SK-N-SH (cell line): ENCODE measurements at regions not wholly inside any gene's neighbourhood (a gene's known extent, or its start where the extent isn't known, plus 50 kb on each side); places are given as distances from the start of the nearest gene placed in this dataset.

Experiments
- CTCF ChIA-PET: fragments of 300-600, 350-600 bp; formaldehyde crosslinking; extraction: SDS; loops from one replicate; lab custom pipeline; 2021; lab: Yijun Ruan, JAX
- POLR2A ChIA-PET: fragments of 350-600 bp; sonication (Branson Sonifier 250); formaldehyde crosslinking; extraction: SDS; loops from one replicate; lab custom pipeline; 2020; ENCODE audit warnings: antibody characterized with exemption, inconsistent platforms; lab: Yijun Ruan, JAX
- DNase-seq: peaks from one replicate; pipeline ENCODE4 v3.0.0; 2012
- H2AFZ ChIP-seq: fragments of 200-600 bp; sonication (generic); 2 replicates; pipeline ENCODE4 v1.8.1; 2016; ENCODE audit warnings: antibody characterized with exemption, mild to moderate bottlenecking, low read depth
- H3F3A ChIP-seq: fragments of 200-600 bp; sonication (generic); replicated peaks from 2 replicates; pipeline ENCODE3; 2016; ENCODE audit warnings: antibody characterized with exemption, mild to moderate bottlenecking; ENCODE audit not compliant: insufficient read depth
- H3K27ac ChIP-seq, 2 experiments: fragments of 200-500 bp in 1 of 2; fragments of 200-600 bp in 1 of 2; sonication (Bioruptor generic) in 1 of 2; sonication (generic), shearing (Covaris generic) in 1 of 2; 2 replicates each; pipeline versions ENCODE4 v1.5.1 to v1.6.1; 2014 to 2016; ENCODE audit warnings: low read depth in 2 of 2, inconsistent platforms in 1 of 2, low read length in 1 of 2, mild to moderate bottlenecking in 1 of 2, mixed read lengths in 1 of 2
- H3K27me3 ChIP-seq: fragments of 200-600 bp; sonication (generic), shearing (Covaris generic); 2 replicates; pipeline ENCODE4 v1.6.1; 2016; ENCODE audit warnings: mixed run types; ENCODE audit not compliant: insufficient read depth
- H3K36me3 ChIP-seq, 2 experiments: fragments of 200-500 bp in 1 of 2; fragments of 200-600 bp in 1 of 2; sonication (Bioruptor generic) in 1 of 2; sonication (generic) in 1 of 2; replicated peaks in 1 of 2; 2 replicates each; pipeline versions ENCODE3 to v1.5.1; 2014 to 2016; ENCODE audit warnings: low read length in 1 of 2, mild to moderate bottlenecking in 1 of 2; ENCODE audit not compliant: insufficient read depth in 2 of 2, control insufficient read depth in 1 of 2
- H3K4me1 ChIP-seq, 2 experiments: fragments of 200-500 bp in 1 of 2; fragments of 200-600 bp in 1 of 2; sonication (Bioruptor generic) in 1 of 2; sonication (generic), shearing (Covaris generic) in 1 of 2; 2 replicates each; pipeline versions ENCODE4 v1.5.1 to v1.6.1; 2014 to 2016; ENCODE audit warnings: low read depth in 1 of 2, low read length in 1 of 2, mixed run types in 1 of 2; ENCODE audit not compliant: insufficient read depth in 2 of 2, control insufficient read depth in 1 of 2
- H3K4me2 ChIP-seq: fragments of 200-600 bp; sonication (generic), shearing (Covaris generic); 2 replicates; pipeline ENCODE4 v1.6.1; 2017; ENCODE audit warnings: mixed run types
- H3K4me3 ChIP-seq, 2 experiments: fragments of 200-500 bp in 1 of 2; fragments of 200-600 bp in 1 of 2; sonication (Bioruptor generic) in 1 of 2; sonication (generic), shearing (Covaris generic) in 1 of 2; 2 replicates each; pipeline versions ENCODE4 v1.5.1 to v1.8.1; 2014 to 2016; ENCODE audit warnings: low read depth in 2 of 2, inconsistent platforms in 1 of 2, low read length in 1 of 2, mild to moderate bottlenecking in 1 of 2, mixed read lengths in 1 of 2, moderate library complexity in 1 of 2
- H3K79me2 ChIP-seq: fragments of 200-600 bp; sonication (generic); 2 replicates; pipeline ENCODE4 v1.8.1; 2017; ENCODE audit warnings: mild to moderate bottlenecking; ENCODE audit not compliant: insufficient read depth
- H3K9ac ChIP-seq: fragments of 200-600 bp; sonication (generic); 2 replicates; pipeline ENCODE4 v1.6.1; 2017; ENCODE audit warnings: mixed run types
- H3K9me2 ChIP-seq: fragments of 200-600 bp; sonication (generic); 2 replicates; pipeline ENCODE4 v1.6.1; 2017; ENCODE audit warnings: mixed run types
- H3K9me3 ChIP-seq: fragments of 200-600 bp; sonication (generic); 2 replicates; pipeline ENCODE4 v1.6.1; 2017; ENCODE audit warnings: mixed run types, mild to moderate bottlenecking, moderate library complexity
- H4K20me1 ChIP-seq: fragments of 200-600 bp; sonication (generic); 2 replicates; pipeline ENCODE4 v1.6.1; 2017; ENCODE audit warnings: mild to moderate bottlenecking, mixed run types; ENCODE audit not compliant: insufficient read depth
- ELF1 ChIP-seq: IDR thresholded peaks from 2 replicates; pipeline ENCODE4 v1.4.0; 2012
- EZH2phosphoT487 ChIP-seq: fragments of 200-600 bp; sonication (generic); IDR thresholded peaks from 2 replicates; pipeline ENCODE4 v1.6.1; 2017; ENCODE audit warnings: low read depth, mixed run types, mild to moderate bottlenecking, antibody characterized with exemption, moderate library complexity, borderline replicate concordance
- FOXJ3 ChIP-seq: sonication (generic); formaldehyde crosslinking; IDR thresholded peaks from 2 replicates; pipeline ENCODE4 v1.5.1; 2020; ENCODE audit warnings: mild to moderate bottlenecking, missing genetic modification reagents
- FOXM1 ChIP-seq: IDR thresholded peaks from 2 replicates; pipeline ENCODE4 v1.4.0; 2012; ENCODE audit warnings: low read depth, mild to moderate bottlenecking
- GABPA ChIP-seq: IDR thresholded peaks from 2 replicates; pipeline ENCODE4 v1.4.0; 2012; ENCODE audit warnings: low read depth, mild to moderate bottlenecking
- JUND ChIP-seq: IDR thresholded peaks from 2 replicates; pipeline ENCODE4 v1.4.0; 2012
- MEF2A ChIP-seq: IDR thresholded peaks from 2 replicates; pipeline ENCODE4 v1.4.0; 2012; ENCODE audit warnings: low read depth, borderline replicate concordance
- MXI1 ChIP-seq: IDR thresholded peaks from 2 replicates; pipeline ENCODE4 v1.6.1; 2012; ENCODE audit warnings: mild to moderate bottlenecking, low read depth, low read length, improper control_type of control experiment
- NFIC ChIP-seq: IDR thresholded peaks from 2 replicates; pipeline ENCODE4 v1.4.0; 2012; ENCODE audit warnings: borderline replicate concordance
- PBX3 ChIP-seq: IDR thresholded peaks from 2 replicates; pipeline ENCODE4; 2012
- POLR2AphosphoS5 ChIP-seq: IDR thresholded peaks from 2 replicates; pipeline ENCODE4 v1.6.1; 2012; ENCODE audit warnings: low read depth, low read length
- RCOR1 ChIP-seq: fragments of 150-350 bp; IDR thresholded peaks from 2 replicates; pipeline ENCODE4 v1.6.1; 2017; ENCODE audit warnings: antibody characterized with exemption, low read length
- RFX5 ChIP-seq: IDR thresholded peaks from 2 replicates; pipeline ENCODE4 v1.6.1; 2012; ENCODE audit warnings: mild to moderate bottlenecking, improper control_type of control experiment, low read length
- RXRA ChIP-seq: IDR thresholded peaks from 2 replicates; pipeline ENCODE4 v1.4.0; 2012; ENCODE audit warnings: low read depth, mild to moderate bottlenecking, borderline replicate concordance
- SMC3 ChIP-seq: IDR thresholded peaks from 2 replicates; pipeline ENCODE4 v1.6.1; 2012; ENCODE audit warnings: low read depth, low read length, improper control_type of control experiment
- TAF1 ChIP-seq: IDR thresholded peaks from 2 replicates; pipeline ENCODE4 v1.6.1; 2012; ENCODE audit warnings: low read depth, mild to moderate bottlenecking, low read length, moderate library complexity, borderline replicate concordance
- YY1 ChIP-seq: IDR thresholded peaks from 2 replicates; pipeline ENCODE4 v1.4.0; 2012; ENCODE audit warnings: low read depth, mild to moderate bottlenecking
- ZBTB33 ChIP-seq: IDR thresholded peaks from 2 replicates; pipeline ENCODE4 v1.4.0; 2012; ENCODE audit warnings: low read depth, borderline replicate concordance
- WGBS: methylation state at CpG from one replicate; pipeline ENCODE4 v1.1.6; 2017; ENCODE audit warnings: low lambda C conversion rate; 5-methylcytosine and 5-hydroxymethylcytosine counted together
- TF ChIP-seq, protein P1 (sequence below): fragments of 150-350 bp; IDR thresholded peaks from 2 replicates; pipeline ENCODE4 v1.6.1; 2016; ENCODE audit warnings: mild to moderate bottlenecking, low read depth, low read length
- TF ChIP-seq, protein P2 (sequence below): fragments of 150-350 bp; IDR thresholded peaks from 2 replicates; pipeline ENCODE4 v1.6.1; 2017; ENCODE audit warnings: antibody characterized with exemption, low read length, low read depth, borderline replicate concordance
- TF ChIP-seq, protein P3 (sequence below): IDR thresholded peaks from 2 replicates; pipeline ENCODE4 v1.4.0; 2012; ENCODE audit warnings: low read depth
- TF ChIP-seq, protein P4 (sequence below): IDR thresholded peaks from 2 replicates; pipeline ENCODE4 v1.6.1; 2012; ENCODE audit warnings: mild to moderate bottlenecking, low read depth, low read length, moderate library complexity

- POLR2A ChIA-PET = no interaction called here
- 24% methylated on average over 1 of the region's 1 CpG for WGBS
- H3K4me2 ChIP-seq = no peak overlapping the region
Observed at GRCh38 chr6:84920021-84920420, 155.6 kb upstream of the TBX18 start.

GRCh38 chr6:84916704-84917103 is 152.3 kb upstream of the TBX18 start:
- Histone ChIP-seq H3F3A (no peaks in the 10 kb centered on the region), H3K4me1 (no peaks in the 10 kb centered on the region), H3K9me2 (no peaks in the 10 kb centered on the region), H3K4me2 (no peak overlapping the region), H3K27me3 (no peaks in the 10 kb centered on the region), H2AFZ (no peak overlapping the region), H3K79me2 (no peaks in the 10 kb centered on the region), H4K20me1 (no peaks in the 10 kb centered on the region), H3K9me3 (no peaks in the 10 kb centered on the region), H3K27ac (no peak overlapping the region), H3K9ac (no peak overlapping the region), H3K4me3 (no peak overlapping the region), H3K36me3 (no peaks in the 10 kb centered on the region)
- TF ChIP-seq TAF1 (no peak), PBX3 (no peak), RXRA (no peak), JUND (no peak), POLR2AphosphoS5 (no peak), MXI1 (no peak), NFIC (no peak), ZBTB33 (no peak), RFX5 (no peak), EZH2phosphoT487 (no peak)
- TF ChIP-seq, protein P1, sequence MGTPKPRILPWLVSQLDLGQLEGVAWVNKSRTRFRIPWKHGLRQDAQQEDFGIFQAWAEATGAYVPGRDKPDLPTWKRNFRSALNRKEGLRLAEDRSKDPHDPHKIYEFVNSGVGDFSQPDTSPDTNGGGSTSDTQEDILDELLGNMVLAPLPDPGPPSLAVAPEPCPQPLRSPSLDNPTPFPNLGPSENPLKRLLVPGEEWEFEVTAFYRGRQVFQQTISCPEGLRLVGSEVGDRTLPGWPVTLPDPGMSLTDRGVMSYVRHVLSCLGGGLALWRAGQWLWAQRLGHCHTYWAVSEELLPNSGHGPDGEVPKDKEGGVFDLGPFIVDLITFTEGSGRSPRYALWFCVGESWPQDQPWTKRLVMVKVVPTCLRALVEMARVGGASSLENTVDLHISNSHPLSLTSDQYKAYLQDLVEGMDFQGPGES = no peak
- TF ChIP-seq, protein P2, sequence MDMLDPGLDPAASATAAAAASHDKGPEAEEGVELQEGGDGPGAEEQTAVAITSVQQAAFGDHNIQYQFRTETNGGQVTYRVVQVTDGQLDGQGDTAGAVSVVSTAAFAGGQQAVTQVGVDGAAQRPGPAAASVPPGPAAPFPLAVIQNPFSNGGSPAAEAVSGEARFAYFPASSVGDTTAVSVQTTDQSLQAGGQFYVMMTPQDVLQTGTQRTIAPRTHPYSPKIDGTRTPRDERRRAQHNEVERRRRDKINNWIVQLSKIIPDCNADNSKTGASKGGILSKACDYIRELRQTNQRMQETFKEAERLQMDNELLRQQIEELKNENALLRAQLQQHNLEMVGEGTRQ = no peak
- TF ChIP-seq, protein P3, sequence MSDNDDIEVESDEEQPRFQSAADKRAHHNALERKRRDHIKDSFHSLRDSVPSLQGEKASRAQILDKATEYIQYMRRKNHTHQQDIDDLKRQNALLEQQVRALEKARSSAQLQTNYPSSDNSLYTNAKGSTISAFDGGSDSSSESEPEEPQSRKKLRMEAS = no peak
- 13% methylated on average over 3 of the region's 3 CpGs for WGBS
- DNase-seq = no peak
- ChIA-PET CTCF (no interaction called here), POLR2A (no interaction called here)

More at GRCh38 chr6:84920021-84920420, 155.6 kb upstream of the TBX18 start:
- H3F3A ChIP-seq = no peaks in the 10 kb centered on the region
- no peaks in the 10 kb centered on the region for H3K36me3 ChIP-seq
- no peak overlapping the region for H3K4me3 ChIP-seq
- H3K9me3 ChIP-seq = no peaks in the 10 kb centered on the region
- TF ChIP-seq FOXM1 (no peak), YY1 (no peak), FOXJ3 (no peak), SMC3 (no peak), MEF2A (no peak), RCOR1 (no peak), TAF1 (no peak), MXI1 (no peak), ELF1 (no peak), GABPA (no peak)
- TF ChIP-seq, protein P4, sequence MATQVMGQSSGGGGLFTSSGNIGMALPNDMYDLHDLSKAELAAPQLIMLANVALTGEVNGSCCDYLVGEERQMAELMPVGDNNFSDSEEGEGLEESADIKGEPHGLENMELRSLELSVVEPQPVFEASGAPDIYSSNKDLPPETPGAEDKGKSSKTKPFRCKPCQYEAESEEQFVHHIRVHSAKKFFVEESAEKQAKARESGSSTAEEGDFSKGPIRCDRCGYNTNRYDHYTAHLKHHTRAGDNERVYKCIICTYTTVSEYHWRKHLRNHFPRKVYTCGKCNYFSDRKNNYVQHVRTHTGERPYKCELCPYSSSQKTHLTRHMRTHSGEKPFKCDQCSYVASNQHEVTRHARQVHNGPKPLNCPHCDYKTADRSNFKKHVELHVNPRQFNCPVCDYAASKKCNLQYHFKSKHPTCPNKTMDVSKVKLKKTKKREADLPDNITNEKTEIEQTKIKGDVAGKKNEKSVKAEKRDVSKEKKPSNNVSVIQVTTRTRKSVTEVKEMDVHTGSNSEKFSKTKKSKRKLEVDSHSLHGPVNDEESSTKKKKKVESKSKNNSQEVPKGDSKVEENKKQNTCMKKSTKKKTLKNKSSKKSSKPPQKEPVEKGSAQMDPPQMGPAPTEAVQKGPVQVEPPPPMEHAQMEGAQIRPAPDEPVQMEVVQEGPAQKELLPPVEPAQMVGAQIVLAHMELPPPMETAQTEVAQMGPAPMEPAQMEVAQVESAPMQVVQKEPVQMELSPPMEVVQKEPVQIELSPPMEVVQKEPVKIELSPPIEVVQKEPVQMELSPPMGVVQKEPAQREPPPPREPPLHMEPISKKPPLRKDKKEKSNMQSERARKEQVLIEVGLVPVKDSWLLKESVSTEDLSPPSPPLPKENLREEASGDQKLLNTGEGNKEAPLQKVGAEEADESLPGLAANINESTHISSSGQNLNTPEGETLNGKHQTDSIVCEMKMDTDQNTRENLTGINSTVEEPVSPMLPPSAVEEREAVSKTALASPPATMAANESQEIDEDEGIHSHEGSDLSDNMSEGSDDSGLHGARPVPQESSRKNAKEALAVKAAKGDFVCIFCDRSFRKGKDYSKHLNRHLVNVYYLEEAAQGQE = no peak
- H3K9me2 ChIP-seq = no peaks in the 10 kb centered on the region
- no peaks in the 10 kb centered on the region for H4K20me1 ChIP-seq
- H2AFZ ChIP-seq = no peak overlapping the region
- H3K4me1 ChIP-seq = no peaks in the 10 kb centered on the region
- no peak overlapping the region for H3K9ac ChIP-seq
- no peak for DNase-seq
- no peak overlapping the region for H3K27ac ChIP-seq
- no peaks in the 10 kb centered on the region for H3K79me2 ChIP-seq
- CTCF ChIA-PET = no interaction called here
- H3K27me3 ChIP-seq = peaks cover 4% of the 10 kb centered on the region
